NT2/D1 (cell line): ENCODE measurements at regions not wholly inside any gene's neighbourhood (a gene's known extent, or its start where the extent isn't known, plus 50 kb on each side); places are given as distances from the start of the nearest gene placed in this dataset.

Experiments
- SUZ12 ChIP-seq: IDR thresholded peaks from 2 replicates; pipeline ENCODE4 v1.6.1; 2011; ENCODE audit not compliant: insufficient read length, insufficient read depth; ENCODE audit errors: extremely low read depth
- YY1 ChIP-seq: IDR thresholded peaks from 2 replicates; pipeline ENCODE4 v1.6.1; 2011; ENCODE audit not compliant: insufficient read length, insufficient read depth
- ZNF274 ChIP-seq: IDR thresholded peaks from 2 replicates; pipeline ENCODE4 v1.6.1; 2011; ENCODE audit warnings: mild to moderate bottlenecking, low read depth, low read length

DNA sequence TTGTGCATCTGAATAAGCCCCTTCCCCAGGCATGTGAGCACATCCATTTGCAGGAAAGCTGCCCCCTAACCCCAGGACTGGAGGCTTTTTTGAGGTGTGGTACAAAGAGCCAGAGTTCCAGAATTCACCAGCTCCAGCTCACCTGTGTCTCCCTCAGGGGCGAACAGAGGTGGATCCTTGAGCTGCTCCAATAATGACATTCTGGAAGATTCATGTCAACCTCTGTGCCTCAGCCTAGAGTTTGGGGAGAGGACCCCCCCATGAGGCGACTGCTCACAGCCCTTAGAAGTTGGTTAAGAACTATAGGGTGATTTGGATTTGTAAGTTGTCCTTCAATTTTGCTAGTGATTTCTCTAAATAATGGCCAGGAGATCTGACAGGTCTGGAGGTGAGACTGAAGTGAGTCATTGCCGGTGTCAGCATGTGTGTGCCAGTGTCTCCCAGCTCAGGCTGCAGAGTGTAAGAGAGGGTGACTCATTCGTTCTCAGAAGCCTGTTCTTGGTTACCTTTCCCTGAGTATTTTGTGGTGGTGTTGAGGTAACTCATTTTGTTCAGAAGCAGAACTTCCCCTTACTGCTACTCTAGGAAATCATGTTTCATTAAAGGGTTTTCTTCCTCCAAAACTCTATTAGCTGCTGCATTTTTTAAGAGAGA is 136.9 kb upstream of the TOPAZ1 start:
- TF ChIP-seq ZNF274 (no peak), SUZ12 (no peak), YY1 (no peak)
